Caco-2 (cell line): ENCODE measurements at regions not wholly inside any gene's neighbourhood (a gene's known extent, or its start where the extent isn't known, plus 50 kb on each side); places are given as distances from the start of the nearest gene placed in this dataset.

ENCODE experiments used
- BruUV-seq: library from RNA; stranded (reverse); fragments of 400-500 nt; replicated peaks from 2 replicates; lab custom pipeline; 2021; lab: Mats Ljungman, UMichigan
- CTCF ChIA-PET: fragments of 300-600 bp; sonication (Branson Sonifier 250); formaldehyde crosslinking; loops from one replicate; lab custom pipeline; 2022; ENCODE audit warnings: antibody characterized with exemption; lab: Charles Lee
- POLR2A ChIA-PET: fragments of 300-600 bp; sonication (Branson Sonifier 250); formaldehyde crosslinking; loops from one replicate; lab custom pipeline; 2022; ENCODE audit warnings: antibody characterized with exemption; lab: Charles Lee
- DNase-seq, 2 experiments: peaks; one replicate each; pipeline versions ENCODE4 v3.0.0 to v3.0.0-alpha.2; 2020 to 2022
- H3K27me3 ChIP-seq: replicated peaks from 2 replicates; pipeline ENCODE4 v1.6.0; 2011; ENCODE audit warnings: low read length; ENCODE audit not compliant: control insufficient read depth, insufficient read depth
- H3K36me3 ChIP-seq: 2 replicates; pipeline ENCODE4 v1.5.1; 2011; ENCODE audit warnings: low read length; ENCODE audit not compliant: control insufficient read depth, insufficient read depth
- H3K4me1 ChIP-seq: fragments of 250-450 bp; sonication (Bioruptor Pico); 2 replicates; pipeline ENCODE4 v1.5.1; 2020; ENCODE audit warnings: mild to moderate bottlenecking
- H3K4me3 ChIP-seq: 2 replicates; pipeline ENCODE4 v1.5.1; 2011; ENCODE audit warnings: low read depth, mild to moderate bottlenecking, control low read depth, low read length
- H3K9me3 ChIP-seq: fragments of 250-450 bp; sonication (Bioruptor Pico); 2 replicates; pipeline ENCODE4 v1.5.1; 2020; ENCODE audit warnings: mild to moderate bottlenecking, moderate library complexity
- H3K27ac Mint-ChIP-seq: one replicate; pipeline ENCODE4 v1.8.0; 2022; ENCODE audit warnings: mixed read lengths; ENCODE audit not compliant: unreplicated experiment
- H3K27me3 Mint-ChIP-seq: one replicate; pipeline ENCODE4 v1.8.0; 2022; ENCODE audit warnings: mixed read lengths; ENCODE audit not compliant: insufficient read depth, unreplicated experiment
- H3K36me3 Mint-ChIP-seq: one replicate; pipeline ENCODE4 v1.8.0; 2022; ENCODE audit warnings: mild to moderate bottlenecking, mixed read lengths; ENCODE audit not compliant: insufficient read depth, unreplicated experiment
- H3K4me1 Mint-ChIP-seq: one replicate; pipeline ENCODE4 v1.8.0; 2022; ENCODE audit warnings: low read depth, mixed read lengths; ENCODE audit not compliant: unreplicated experiment
- H3K4me3 Mint-ChIP-seq: one replicate; pipeline ENCODE4 v1.8.0; 2022; ENCODE audit warnings: mild to moderate bottlenecking, moderate library complexity, mixed read lengths; ENCODE audit not compliant: unreplicated experiment
- H3K9me3 Mint-ChIP-seq: one replicate; pipeline ENCODE4 v1.8.0; 2022; ENCODE audit warnings: mixed read lengths; ENCODE audit not compliant: unreplicated experiment
- CTCF ChIP-seq, 2 experiments: fragments of 200-600 bp in 1 of 2; IDR thresholded peaks; 1 replicate in 1 of 2; 2 replicates in 1 of 2; pipeline versions ENCODE4 v1.5.1 to v1.8.0; 2011 to 2022; ENCODE audit warnings: antibody characterized with exemption in 1 of 2, control low read depth in 1 of 2, inconsistent platforms in 1 of 2, low read depth in 1 of 2, low read length in 1 of 2, mild to moderate bottlenecking in 1 of 2, moderate library complexity in 1 of 2; ENCODE audit not compliant: insufficient read depth in 1 of 2, severe bottlenecking in 1 of 2, unreplicated experiment in 1 of 2
- intact Hi-C: fragments of 100-400 bp; cut with micrococcal nuclease; formaldehyde crosslinking; loops from one replicate; pipeline ENCODE4 v1.10.0; 2022; ENCODE audit not compliant: unreplicated experiment

GRCh38 chr6:119726086-119726485 lies 376.5 kb upstream of the MAN1A1 start:
- H3K36me3 ChIP-seq = no peaks in the 10 kb centered on the region
- CTCF ChIA-PET = no interaction called here
- no TSS peak for BruUV-seq
- Mint-ChIP-seq H3K27ac (no peak overlapping the region), H3K4me3 (no peak overlapping the region), H3K36me3 (no peaks in the 10 kb centered on the region), H3K9me3 (no peaks in the 10 kb centered on the region), H3K4me1 (peaks cover 10% of the 10 kb centered on the region), H3K27me3 (peaks cover 7% of the 10 kb centered on the region)
- intact Hi-C loops = loop anchor here (5.0 kb wide), 2 partner anchors 599 to 1511 kb away; no protein-coding TSS in a partner anchor
- H3K4me3 ChIP-seq = no peak overlapping the region
- POLR2A ChIA-PET = no interaction called here
- H3K27me3 ChIP-seq = no peaks in the 10 kb centered on the region
- no peak for DNase-seq
- no peak for TF ChIP-seq CTCF (IDR thresholded peaks at IDR 0.05; ENCODE audit: insufficient read depth in 1 of 2, low read depth in 1 of 2, low read length in 1 of 2, severe bottlenecking in 1 of 2, unreplicated experiment in 1 of 2)
- H3K4me1 ChIP-seq = peaks cover 17% of the 10 kb centered on the region
- no peaks in the 10 kb centered on the region for H3K9me3 ChIP-seq

- Histone ChIP-seq H3K9me3 (no peaks in the 10 kb centered on the region), H3K36me3 (no peaks in the 10 kb centered on the region), H3K4me1 (no peaks in the 10 kb centered on the region), H3K4me3 (no peak overlapping the region), H3K27me3 (no peaks in the 10 kb centered on the region; the same call in 1 of the 2 replicates)
- intact Hi-C loops = loop anchor here (1.0 kb wide), 1 partner anchor 370 kb away; no protein-coding TSS in a partner anchor
- BruUV-seq = no TSS peak
- H3K4me1 Mint-ChIP-seq = no peaks in the 10 kb centered on the region
- no peak overlapping the region for H3K4me3 Mint-ChIP-seq
- H3K9me3 Mint-ChIP-seq = no peaks in the 10 kb centered on the region
- H3K27ac Mint-ChIP-seq = no peak overlapping the region
- H3K27me3 Mint-ChIP-seq = peaks cover 19% of the 10 kb centered on the region
- peak in 1 of 2 experiments; percentile 11 for DNase-seq
- no peaks in the 10 kb centered on the region for H3K36me3 Mint-ChIP-seq
- TF ChIP-seq CTCF (IDR thresholded peaks at IDR 0.05; ENCODE audit: insufficient read depth in 1 of 2, low read depth in 1 of 2, low read length in 1 of 2, severe bottlenecking in 1 of 2, unreplicated experiment in 1 of 2) = peak in 1 of 2 experiments; percentile 16
- ChIA-PET POLR2A (no interaction called here), CTCF (interaction anchor here (0.7 kb wide), 1 partner anchor 24 kb away, joined by 3 read pairs; no protein-coding TSS in a partner anchor)
These were observed 370.6 kb upstream of the MAN1A1 start for GRCh38 chr6:119720160-119720559.

GRCh38 chr6:119717942-119718341 lies 368.4 kb upstream of the MAN1A1 start:
- no peaks in the 10 kb centered on the region for H3K4me1 Mint-ChIP-seq
- no peaks in the 10 kb centered on the region for H3K9me3 ChIP-seq
- no peaks in the 10 kb centered on the region for H3K36me3 Mint-ChIP-seq
- no peak for DNase-seq
- intact Hi-C loops = no loop called here
- no TSS peak for BruUV-seq
- no peaks in the 10 kb centered on the region for H3K9me3 Mint-ChIP-seq
- ChIA-PET CTCF (no interaction called here), POLR2A (no interaction called here)
- TF ChIP-seq CTCF (IDR thresholded peaks at IDR 0.05; ENCODE audit: insufficient read depth in 1 of 2, low read depth in 1 of 2, low read length in 1 of 2, severe bottlenecking in 1 of 2, unreplicated experiment in 1 of 2) = no peak
- no peaks in the 10 kb centered on the region for H3K36me3 ChIP-seq
- H3K27ac Mint-ChIP-seq = no peak overlapping the region
- no peaks in the 10 kb centered on the region for H3K4me1 ChIP-seq
- no peak overlapping the region for H3K4me3 ChIP-seq
- no peak overlapping the region for H3K4me3 Mint-ChIP-seq
- H3K27me3 Mint-ChIP-seq = peaks cover 12% of the 10 kb centered on the region
- no peaks in the 10 kb centered on the region; the same call in 1 of the 2 replicates for H3K27me3 ChIP-seq
